UCSD-AML1 (cell line): ENCODE measurements at regions not wholly inside any gene's neighbourhood (a gene's known extent, or its start where the extent isn't known, plus 50 kb on each side); places are given as distances from the start of the nearest gene placed in this dataset.
A peak's percentile ranks its signal among the peaks of the same experiment; 100 is the strongest.
"Not testable (repeated sequence)": the region's sequence is repeated elsewhere in the genome, so short reads cannot be mapped to it uniquely, and the experiment has no call there.

Experiments used
- DNase-seq: peaks from one replicate; lab custom pipeline; 2025; ENCODE audit not compliant: unreplicated experiment; lab: John Stamatoyannopoulos, UW

DNA sequence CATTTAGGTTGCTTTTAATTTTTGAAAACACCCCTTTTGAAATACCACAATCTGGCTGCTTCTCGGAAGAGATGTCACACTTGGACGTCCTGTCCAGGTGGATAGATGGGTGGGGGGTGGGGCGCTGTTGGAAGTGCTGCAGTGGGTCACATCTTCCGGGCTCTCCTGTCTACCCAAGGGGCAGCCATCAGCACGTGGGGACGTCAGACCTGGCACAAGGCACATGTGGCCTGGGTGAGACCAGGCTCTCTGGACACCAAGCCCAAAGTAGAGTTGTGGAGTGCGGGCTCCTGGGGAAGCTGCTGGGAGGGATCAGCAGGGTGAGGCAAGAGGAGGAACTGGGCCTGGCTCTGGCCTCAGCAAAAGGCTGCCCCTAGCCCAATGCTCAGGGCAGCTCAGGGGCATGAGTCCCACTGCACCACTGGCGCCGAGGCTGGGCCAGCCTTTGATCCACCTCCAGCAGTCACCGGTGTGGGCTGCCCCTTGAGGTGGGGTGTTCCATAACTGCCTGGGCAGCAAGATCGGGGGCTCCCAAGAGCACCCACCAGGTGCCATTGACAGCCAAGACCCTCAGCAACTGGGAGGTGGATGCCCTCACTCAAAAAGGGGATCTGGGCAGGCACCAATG, 68.6 kb upstream of the CCND1 start:
- DNase-seq: no peak

DNA sequence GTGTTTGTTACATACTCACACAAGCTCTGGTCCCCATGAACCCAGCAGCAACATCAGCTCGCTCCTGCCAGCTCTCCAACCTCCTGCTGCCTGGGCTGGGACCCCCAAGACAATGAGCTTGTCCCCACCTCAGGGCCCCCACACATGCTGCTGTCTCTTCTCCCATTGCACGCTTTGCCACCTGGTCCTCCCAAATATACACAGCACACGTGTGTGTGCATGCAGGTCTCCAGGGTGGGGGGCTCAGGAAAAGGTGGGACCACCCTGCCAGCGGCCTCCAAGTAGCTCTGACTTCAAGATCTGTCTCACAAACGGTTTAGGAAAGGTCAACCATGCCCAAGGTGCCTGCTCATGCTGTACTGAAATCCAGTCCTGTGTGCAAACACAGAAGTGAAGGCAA, 68.1 kb upstream of the CCND1 start:
- DNase-seq: no peak

DNA sequence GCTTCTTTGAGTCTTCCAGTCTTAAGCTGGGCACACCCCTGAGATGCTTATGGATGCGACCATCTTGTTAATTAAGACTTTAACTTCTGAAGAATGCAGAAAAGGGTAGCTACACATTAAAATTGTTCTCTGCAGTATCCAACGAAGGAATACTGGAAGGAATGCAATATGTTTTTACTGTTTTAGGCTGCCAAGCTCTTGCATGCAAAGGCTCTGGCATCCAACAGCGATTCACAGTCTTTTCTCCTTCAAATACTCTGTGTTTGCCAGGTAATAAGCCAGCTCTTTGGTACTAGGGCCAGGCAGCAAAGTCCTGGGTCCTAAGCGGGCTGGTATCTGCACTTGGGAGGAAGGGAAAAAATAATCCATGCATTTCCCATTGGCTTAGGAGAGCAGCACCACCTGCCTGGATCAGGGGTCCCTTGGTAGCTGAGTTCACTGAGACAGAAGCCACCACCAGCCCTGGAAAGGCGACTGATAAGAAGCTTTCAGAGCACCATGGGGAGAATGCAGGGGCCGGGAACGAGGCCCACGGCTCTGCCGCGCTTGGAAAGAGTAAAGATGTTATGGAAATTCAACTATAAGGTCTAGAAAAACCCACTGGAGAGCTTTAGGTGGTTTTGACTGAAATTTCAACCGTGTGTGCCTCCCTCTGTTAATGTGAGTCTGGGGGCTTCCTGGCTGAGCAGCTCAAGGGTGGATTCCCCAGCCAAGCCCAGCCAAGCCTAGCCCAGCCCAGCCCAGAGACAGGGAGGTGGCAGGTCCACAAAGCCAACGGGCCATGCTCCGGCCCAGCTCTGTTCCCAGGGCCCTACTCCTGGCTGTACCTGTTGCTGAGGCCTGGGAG, 67.0 kb upstream of the CCND1 start:
- no peak for DNase-seq

DNA sequence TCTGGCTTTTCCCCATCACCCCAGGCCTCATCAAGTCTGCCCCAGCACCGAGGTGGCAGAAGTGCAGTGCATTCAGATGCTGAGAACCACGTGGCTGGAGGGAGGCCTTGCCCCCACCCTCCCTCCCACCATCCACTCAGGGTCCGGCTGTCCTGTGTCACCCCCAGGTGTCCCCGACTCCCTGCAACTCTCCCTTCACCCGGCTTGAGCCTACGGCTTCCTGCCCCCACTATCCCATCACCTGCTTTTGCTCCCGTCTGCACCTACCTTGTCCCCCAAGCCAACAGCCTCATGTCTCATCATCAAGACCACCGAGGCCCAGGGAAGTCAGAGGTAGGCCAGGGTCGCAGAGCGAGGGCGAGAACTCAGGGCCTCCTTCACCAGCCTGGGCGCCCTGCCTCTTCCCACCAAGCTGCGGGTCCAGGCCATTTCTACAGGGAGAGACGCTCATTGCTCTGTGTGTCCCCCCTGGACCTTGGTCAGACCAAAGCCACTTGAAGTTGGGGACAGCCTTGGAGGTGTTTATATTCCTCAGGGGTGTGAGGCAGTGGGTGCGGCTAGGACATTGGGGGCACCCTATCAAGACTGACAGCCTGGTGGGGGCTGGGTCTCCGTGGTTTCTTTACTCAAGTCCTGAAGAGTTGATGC, 66.2 kb upstream of the CCND1 start:
- DNase-seq: no peak

DNA sequence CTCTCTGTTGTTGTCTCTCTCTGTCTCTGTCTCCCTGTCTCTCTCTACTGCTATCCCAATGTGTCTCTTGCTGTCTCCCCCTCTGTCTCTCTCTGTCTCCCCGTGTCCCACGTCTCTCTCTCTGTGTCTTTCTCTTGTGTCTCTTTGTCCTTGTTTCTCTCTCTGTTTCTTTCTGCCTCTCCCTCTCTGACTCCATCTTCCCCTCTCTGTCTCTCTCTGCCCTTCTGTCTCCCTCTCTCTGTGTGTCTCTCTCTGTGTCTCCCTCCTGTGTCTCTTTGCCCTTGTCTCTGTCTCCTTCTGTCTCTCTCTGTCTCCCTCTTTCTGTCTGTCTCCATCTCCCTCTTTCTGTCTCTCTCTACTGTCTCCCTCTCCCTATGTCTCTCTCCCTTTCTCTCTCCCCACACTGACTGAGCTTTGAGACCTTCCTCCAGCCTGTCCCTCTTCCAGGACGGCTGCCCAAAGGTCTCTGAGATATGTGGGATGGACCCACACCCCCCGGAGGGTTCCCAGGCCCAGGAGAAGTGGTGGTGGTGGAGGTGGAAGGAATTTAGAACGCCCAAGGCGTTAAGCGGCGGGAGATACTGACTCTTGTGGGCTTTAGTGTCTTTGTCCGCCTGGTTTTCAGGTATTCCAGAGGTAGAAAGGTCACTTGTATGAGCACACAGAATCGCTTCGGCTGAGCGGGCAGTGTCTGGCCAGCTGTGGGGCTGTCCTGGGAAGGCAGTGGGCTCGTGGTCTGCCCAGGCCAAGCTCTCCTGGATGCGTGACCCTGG, 65.5 kb upstream of the CCND1 start:
- no peak for DNase-seq

DNA sequence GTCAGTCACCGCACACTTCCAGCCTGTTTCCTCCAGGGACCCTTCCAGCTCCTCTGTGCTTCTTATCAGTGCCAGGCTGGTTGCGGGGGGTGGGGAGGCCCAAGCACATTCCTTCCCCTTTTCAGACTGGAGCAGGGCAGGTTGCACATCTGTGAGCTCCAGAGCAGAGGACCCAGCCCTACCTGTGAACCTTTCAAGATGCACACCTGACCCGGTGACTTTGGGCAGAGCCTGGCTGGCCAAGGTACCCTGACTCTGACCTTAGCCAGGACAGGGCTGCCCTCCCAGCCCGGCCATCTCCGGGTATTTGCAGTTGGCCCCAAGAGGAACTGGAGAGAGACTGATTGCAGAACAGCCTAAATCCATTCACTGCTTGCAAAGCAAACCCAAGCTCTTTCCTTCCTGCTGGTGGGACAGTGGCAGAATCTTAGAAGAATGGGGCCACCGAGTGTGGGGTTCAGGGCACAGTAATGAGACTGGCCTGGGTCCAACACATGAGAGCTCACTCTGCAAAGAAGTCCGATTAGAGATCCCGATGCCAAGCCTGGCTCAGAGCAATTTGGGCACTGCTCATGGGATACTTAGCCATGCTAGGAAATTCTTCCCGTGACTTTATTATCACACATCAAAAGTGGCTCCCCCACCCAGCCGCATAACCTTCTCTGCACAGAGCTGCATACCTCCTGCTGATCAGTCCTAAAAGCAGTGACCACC, 64.7 kb upstream of the CCND1 start:
- peak; percentile 72 for DNase-seq

DNA sequence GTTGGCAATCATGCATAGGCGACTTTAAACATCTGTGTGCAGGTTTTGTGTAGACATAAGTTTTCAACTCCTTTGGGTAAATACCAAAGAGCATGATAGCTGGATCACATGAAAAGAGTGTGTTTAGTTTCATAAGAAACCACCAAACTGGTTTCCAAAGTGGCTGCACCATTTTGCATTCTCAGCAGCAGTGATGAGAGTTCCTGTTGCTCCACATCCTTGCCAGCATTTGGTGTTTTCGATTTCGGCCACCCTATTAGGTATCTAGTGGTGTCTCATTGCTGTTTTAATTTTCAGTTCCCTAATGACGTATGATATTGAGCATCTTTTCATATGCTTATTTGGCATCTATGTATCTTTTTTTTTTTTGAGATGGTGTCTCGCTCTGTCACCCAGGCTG, 62.8 kb upstream of the CCND1 start:
- DNase-seq: no peak

DNA sequence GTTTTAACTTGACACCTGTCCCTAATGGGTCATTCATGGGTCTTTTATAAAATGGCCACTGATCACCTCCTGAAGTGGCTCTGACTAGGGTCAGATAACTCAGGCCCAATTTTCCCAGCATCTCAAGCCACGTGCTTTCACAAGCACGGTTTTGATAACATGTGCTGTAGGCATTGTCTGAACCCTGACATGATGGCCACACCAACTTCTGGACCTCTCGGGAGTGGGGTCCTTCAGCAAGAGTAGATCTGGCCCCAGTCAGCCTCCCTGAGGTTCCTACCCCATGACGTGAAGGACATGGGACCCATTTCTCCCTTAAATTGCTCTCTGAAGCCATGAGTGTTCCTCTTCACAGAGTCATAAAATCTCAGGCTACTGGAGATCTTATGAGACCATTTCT, 60.4 kb upstream of the CCND1 start:
- DNase-seq: no peak

DNA sequence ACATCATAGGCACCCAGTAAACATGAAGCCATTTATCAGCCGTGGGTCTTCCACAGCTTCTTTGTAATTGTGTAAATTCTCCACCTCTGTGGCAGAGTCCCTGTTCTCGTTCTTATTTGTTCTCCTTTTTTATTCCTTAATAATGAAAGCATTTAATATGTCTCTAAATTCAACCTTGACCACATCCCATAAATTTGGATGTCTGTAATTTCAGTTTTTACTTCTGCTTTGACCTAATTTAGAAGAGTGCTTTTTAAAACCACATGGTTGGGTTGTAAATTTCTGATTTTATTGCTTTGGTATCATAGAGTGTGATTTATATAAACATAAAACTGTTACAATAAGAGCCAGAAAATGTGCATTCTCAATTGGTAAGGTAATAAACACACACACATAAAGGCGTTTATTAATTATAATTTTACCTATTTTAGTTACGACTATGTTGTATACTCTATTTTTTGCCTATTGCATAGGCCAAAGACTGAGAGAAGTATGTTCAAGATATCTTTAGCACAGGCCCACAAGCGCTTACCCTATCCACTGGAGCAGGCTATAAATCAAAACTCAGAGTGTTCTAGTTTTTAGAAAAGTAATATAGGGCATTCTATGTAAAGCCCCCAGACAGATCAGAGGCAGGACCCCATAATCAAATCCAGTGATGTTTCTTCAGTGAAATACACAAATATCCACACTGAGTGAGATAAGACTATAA, 58.0 kb upstream of the CCND1 start:
- DNase-seq: no peak

DNA sequence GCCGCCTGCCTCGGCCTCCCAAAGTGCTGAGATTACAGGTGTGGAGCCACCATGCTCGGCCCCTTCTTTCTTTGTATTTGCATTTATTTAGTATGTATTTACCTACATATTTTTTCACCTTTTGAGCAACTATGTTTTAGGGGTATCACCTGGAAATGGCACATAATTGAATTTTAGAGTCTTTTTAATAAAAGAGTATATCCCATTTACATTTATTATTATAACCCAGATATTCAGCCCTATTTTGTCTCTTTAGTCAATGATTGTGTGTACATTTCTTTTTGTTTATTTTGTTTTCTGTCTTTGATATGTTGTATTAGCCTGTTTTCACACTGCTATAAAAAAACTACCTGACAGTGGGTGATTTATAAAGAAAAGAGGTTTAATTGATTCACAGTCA, 56.8 kb upstream of the CCND1 start:
- DNase-seq: no peak

DNA sequence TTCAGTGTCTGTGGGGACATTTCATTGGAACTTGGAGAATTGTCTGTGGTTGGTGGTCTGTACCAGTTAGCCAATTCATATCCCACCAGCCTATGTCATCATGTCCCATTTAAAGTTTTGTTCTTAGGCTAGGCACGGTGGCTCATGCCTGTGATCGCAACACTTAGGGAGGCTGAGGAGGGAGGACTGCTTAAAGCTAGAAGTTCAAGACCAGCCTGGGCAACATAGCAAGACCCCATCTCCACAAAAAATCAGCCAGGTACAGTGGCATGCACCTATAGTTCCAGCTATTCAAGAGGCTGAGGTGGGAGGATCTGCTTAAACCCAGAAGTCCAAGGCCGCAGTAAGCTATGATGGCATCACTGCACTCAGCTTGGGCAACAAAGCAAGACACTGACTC, 55.6 kb upstream of the CCND1 start:
- DNase-seq: no peak

DNA sequence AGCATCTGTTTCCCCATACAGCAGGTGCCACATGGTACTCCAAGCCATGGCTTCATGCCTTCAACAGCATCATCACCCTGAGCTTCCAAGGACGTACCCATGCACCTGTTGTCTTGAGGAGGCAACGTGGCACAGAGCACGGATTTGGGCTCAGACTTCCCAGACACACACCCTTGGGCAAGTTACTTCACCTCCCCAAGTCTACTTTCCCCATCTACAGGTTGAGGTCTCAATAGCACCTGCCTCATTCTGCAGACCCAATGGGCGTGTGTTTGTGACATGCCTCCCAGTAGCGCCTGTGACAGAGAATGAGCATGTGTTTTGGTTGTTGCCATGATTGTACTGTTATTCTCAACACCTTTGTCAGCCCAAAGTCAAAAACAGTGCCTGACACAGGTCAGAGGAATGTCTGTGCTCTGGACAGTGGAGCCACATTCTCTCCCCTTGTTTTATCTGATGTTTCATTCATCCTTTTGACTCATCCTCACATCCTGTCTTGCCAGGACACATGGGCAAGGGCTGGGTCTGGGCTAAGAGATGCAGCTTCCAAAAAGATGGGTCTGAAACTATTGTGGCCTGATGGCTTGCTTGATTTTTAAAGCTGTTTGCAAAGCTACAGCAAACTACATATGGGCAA, 53.4 kb upstream of the CCND1 start:
- no peak for DNase-seq

DNA sequence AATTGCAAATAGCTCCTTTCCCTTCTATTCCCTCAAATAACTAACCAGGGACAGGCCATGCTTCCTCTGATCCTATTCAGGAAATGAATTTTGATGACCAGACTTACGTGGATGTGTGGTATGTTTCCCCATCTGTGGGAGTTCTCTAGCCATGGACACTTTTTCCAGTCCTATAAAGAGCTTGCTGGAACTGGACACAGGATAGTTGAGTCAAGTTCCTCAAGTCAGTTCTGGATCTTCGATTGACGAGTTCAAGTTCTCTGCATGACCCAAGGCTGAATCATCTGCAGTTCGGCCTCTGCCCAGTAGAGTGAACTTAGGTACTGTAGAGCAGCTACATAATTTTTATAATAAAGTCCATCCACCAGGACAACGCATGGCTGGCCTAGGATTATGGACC, 52.7 kb upstream of the CCND1 start:
- DNase-seq: no peak

DNA sequence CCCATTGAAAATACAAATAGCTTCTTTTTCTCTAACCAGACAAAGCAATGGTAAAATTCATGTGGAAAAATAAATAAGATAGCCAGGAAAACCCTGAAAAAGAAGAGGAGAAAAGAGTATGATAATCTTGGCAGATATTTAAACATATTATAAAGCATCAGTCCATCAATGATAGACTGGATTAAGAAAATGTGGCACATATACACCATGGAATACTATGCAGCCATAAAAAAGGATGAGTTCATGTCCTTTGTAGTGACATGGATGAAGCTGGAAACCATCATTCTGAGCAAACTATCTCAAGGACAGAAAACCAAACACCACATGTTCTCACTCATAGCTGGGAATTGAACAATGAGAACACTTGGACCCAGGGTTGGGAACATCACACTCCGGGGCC, 50.9 kb upstream of the CCND1 start:
- DNase-seq: not testable (repeated sequence)
